DMS79 treated with DMSO at 0.1 percent for 48 hours (cell line): ENCODE measurements at regions not wholly inside any gene's neighbourhood (a gene's known extent, or its start where the extent isn't known, plus 50 kb on each side); places are given as distances from the start of the nearest gene placed in this dataset.
"Not testable (repeated sequence)": the region's sequence is repeated elsewhere in the genome, so short reads cannot be mapped to it uniquely, and the experiment has no call there.

Source experiments
- DNase-seq: peaks from one replicate; lab custom pipeline; 2025; lab: John Stamatoyannopoulos, UW

DNA sequence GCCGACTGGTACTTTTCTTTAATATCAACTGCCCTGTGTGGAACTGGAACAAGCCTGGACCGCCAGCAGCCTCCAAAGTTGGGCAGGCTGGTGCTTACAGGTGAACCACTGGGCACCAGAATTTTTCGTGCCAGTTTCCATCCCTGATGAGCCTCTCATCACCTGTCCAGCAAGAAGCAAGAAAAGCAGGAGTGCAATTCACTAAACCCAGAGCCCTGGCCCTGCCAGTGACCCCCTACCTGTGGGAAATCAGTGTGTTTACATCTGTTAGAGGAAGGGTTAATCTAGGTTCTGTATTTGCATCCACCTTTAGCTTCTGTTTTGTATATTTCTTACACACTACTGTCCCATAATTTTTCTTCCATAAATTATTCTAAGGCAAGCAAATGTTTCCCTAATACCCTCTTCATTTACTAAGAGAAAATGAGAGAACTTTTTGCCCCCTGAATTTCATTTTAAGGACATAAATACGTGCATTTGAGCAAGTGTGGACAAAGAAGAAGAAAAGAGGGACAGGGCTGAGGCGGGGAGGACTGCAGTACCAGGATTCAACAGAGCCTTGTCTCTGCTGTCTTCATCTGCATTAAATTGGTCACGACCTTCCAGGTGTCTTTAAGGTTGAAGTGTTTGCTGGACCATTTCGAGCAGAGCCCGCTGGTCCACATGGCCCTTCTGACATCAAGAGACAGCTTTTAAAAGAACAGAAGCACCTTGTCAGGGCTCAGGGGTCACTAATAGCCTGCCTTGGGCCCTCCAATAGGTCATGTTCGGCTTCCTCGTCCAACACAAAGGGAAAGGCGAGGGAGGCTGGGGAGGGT is 763.1 kb downstream of the BCL11A start:
- no peak for DNase-seq

DNA sequence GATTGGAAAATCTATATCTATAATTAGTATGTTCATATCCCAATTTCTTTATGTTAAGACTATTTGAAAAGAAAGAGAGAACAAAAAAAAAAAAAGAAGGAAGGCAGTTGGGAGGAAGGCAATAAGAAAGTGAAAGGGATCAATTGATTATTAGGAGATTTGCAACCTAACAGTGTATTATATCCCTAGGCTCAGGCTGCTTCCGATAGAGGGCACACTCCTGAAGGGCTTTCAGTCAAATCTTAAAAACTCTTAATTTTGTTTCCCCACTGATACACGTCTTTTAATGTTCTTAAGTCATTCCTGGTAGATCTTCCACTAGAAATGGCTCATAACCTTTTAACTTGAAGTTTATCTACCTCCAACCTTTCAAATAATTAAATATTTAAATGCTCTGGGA is 763.9 kb downstream of the BCL11A start:
- no peak for DNase-seq

DNA sequence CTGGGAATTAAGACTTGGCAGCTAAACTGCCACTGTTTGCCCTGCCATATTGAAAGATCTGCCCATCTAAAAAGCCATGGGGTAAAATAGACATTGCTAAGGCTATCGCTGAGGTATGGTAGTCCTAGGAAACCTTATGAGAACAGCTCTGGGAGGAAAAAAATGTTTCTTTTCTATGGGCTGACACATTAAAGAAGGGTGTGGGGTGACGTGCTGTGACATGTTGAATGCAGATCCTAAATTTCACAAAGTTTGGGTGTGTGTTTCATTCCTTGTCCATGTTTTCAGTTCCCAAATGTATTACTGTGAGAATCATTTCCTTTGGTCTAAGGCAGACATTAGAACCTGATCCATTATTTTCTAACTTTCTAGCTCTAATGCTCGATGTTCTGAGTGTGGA is 766.4 kb downstream of the BCL11A start:
- DNase-seq = no peak

DNA sequence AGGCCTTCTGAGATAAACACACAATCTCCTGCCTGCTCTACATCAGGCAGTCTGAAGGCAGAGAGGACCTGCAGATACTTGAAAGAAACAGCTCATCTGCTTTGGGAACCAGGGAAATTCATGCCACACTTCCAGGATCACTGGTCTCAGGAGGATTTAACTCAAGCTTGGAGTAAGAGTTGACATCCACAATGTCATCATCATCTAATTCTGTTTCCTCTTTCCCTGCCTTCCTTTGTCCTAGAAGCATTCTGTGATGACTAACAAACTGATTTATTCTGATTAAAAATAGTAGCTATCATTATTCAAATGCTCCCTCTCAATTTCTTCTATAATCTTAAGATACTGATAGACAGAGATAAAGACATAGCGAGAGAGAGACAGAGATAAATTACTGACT is 766.8 kb downstream of the BCL11A start:
- no peak for DNase-seq

DNA sequence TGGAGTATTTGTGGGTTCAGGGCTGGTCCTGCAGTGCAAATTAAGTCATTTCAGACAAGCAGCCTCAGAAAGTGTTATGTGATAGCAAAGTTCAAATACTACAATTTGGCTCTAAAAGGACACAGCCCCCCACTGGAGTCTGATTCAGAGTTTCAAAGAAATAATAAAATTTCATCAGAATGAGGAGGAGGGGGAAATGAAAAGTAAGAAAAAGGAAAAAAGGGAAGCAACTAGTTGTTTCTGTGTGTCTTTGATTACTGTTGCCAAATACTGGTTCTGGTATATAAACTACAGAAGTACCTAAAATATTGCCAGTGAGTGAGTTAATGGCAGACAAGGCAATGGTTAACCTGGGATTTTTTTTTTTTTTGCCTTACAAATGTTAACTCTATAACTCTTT is 773.9 kb downstream of the BCL11A start:
- DNase-seq = peak; percentile 14

DNA sequence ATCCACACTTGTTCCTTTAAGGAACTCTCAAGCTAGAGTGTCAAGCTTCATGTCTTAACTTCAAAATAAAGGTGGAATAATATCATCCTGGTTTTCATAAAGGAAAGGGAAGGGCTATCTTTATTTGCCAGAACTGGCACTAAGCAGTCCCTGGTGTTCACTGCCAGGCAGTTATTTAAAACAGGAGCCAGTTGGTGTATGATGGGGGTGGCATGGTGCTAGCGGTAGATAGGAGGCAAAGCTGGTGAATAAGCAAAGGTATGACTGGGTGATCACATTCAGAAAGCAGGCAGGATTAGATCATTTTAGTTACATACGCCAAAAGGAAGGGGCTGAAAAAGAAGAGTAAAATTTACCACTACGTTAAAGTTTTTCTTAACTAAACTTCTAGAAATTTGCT is 776.3 kb downstream of the BCL11A start:
- DNase-seq = no peak

DNA sequence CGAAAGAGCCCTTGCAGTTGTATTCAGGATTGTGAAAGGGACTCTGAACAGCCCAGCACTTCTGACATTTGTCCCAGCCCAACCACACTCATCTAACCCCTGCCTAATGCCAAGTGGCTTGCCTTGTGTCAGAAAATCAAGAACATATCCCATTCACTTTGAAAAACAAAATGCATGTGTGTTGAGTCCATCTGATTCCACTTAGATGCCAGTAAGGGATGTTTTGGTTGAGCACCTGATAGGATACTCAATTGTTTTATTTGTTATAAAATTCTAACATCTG is 776.8 kb downstream of the BCL11A start:
- DNase-seq = no peak

DNA sequence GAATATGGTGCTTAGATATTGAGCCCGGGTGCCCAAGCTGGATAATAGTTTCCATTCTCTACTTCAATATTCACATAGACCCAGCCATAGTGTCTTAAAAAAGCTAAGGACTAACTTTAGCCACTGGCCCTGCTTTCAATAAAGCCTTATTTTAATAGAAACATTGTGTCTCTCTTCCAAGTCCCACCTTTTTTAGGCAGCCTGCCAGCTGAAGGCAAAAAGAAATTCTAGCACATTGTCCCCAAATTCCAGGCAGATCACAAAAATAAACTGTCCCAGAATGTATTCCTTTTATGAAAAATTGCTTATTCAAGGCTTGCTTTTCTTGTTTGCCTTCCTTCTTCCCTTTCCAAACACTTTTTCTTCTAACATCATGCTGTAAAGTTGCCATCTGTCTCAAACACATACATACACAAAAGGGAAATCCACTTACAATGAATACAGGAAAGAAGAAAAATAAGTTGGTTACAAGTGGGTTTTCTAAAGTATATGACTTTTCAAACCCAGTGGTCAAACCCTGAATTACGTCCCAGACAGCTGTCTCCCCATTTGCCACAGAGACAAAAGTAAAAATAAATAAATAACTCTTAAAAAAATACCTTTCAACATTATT is 778.5 kb downstream of the BCL11A start:
- DNase-seq = no peak

DNA sequence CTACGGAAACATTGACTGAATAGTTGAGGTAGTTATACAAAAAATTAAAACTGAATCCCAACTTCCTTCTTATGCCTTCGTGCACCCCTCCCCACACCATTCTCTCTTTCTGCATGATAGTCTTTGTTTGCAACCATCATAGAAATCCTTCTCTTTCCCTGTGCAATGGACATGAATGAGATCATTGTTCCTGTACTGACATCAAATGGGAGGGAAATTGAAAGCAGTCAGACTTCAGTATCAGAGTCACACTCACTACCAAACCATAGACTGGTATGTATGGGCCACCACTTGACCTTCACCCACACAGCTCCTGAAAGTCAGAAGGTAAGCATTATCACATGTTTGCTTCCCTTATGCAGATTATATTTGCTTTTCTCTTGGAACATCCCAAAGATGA is 782.8 kb downstream of the BCL11A start:
- no peak for DNase-seq

DNA sequence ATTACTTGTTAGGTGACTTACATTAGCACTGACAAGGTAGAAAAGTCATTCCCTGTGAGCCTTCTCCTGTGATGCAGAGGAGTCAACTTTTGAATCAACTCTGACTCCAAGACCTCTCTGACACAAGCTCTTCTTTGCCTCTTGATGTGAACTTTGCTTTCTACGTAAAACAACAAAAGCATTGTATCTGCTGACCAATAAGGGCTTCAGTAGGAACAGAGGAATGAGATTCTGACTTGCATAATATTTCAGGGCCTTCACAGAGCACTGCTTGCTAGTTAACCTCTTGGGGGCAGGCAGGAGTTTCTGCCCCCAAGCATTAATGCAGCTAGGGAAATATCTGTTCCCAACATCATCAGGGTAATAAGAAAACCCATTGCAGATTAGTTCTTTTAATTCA is 791.5 kb downstream of the BCL11A start:
- no peak for DNase-seq

DNA sequence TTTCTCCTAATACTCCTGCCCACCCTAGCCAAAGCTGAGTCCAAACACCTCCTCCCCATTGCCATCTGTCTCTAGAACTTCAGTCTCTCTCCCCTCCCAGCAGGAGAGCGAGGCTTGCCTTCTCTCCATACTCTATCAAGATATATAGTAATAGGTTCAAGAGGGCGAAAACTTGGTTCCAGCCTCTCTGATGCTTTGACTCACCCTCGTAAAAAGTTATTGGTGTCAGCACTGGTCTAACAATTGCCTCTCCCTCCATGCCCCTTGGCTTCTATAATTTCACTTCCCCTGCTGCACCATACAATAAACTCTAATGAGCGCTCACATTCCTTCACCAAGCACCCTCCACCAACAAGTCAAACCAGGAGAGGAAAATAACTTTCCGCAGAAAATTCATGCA is 797.3 kb downstream of the BCL11A start:
- no peak for DNase-seq

DNA sequence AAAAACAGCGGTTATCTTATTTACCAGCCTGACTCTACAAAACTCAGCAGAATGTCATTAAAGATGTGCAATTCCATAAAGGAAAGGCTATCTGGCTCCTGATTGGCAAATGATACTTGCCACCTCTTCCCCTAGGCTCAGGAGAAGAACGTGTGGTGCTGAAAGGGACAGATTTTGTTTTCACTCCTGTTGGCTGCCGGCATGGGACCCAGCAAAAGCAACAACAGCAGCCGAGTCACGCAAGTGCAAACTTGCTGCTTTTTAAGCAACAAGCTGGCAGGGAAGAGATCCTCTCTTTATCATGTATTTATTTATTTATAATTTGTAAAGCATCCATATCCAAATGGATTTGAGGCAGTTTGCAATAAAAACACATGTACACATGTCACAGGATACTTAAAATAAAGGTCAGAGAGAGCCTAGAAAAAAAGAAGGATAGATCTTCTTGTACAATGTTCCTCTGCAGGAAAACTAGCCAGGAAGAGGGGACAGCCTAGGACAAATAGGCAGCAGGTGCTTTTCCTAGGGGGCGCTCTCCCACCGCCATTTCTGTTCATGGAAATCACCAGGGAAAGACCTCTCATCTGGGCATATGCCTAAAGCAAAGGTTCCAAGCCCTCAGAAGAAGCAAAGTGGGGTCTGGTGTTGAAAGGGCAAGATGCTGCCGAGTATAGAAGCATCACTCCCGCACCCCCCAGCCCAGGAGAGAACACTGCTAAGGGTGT is 799.3 kb downstream of the BCL11A start:
- DNase-seq = no peak

DNA sequence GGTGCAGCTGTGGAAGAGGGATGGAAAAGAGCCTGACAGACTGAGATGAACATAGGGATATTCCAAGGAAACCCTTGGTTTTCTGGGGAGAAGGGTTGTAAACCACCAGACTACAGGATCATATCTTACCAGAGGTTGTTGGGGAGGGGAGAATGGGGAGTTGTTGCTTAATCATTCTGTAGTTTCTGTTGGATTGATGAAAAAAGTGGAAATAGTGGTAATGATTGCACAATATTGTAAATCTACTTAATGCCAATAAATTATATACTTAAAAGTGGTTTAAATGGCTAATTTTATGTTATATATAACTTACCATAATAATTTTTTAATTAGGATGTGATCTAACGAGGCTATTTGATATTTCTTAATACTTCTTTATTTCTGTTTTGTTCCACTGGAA is 800.9 kb downstream of the BCL11A start:
- no peak for DNase-seq

DNA sequence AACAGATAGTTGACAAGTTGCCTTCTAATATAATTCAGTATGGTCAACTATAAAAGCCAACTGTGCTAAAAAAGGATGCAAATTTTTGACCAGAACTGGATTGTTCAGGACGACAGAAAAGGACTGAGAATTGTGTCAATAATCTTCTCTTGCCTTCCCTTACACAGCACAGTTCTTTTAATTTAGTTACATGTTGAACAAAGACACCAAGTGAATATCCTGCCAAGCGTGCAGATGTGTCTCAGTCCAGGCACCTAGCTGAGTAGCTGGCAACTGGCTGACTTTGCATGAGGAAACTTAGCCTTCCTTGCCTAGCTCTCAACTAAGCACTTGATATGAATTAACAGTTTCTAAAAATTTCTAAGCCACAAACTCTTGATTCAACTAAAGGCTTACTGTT is 801.4 kb downstream of the BCL11A start:
- no peak for DNase-seq

DNA sequence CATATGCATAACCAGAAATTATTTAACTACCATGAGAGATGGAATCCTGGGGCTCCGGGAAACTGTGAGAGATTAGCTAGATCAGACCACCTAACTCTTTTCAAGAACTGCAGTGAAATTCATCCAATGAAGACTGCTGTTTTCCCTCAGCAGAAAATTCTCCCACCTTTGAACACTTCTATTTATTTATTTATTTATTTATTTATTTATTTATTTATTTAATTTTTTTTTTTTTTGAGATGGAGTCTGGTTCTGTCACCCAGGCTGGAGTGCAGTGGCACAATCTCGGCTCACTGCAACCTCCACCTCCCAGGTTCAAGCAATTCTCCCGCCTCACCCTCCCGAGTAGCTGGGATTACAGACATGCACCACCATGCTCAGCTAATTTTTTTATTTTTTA is 802.2 kb downstream of the BCL11A start:
- DNase-seq = not testable (repeated sequence)

DNA sequence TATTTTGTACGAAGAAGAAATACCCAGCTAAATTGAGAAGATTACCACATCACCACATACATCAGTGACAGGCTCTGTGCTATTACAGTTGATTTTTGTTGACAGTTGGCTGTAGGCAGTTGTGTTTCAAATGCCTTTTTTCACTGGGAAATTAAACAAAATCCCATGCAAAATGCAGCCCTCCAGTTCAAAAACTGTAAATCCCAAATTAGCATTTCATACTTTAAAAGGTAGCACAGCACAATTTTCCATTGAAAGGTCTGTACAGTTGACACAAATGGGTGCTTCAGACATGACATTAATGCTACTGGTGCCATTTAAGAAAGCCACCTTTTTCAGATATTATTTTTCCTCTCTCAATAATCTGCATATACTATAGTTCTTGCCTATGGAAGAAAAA is 807.2 kb downstream of the BCL11A start:
- no peak for DNase-seq

DNA sequence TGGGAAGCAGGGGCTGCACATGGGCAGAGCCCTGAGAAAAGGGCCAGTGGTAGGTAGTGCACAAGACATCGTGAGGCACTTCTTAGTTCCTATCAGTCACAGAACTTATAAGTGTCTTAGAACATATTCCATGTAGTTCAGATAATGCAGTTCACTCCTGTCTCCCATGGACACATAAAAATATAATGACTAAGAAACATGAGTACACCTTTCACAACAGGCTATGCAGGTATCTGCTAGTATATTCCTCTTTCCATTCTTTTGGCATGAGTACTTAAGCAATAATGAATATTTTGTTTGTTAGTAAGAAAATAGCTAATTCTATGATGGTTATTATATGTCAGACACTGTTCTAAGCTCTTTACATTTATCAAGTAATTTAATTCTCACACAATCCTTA is 808.4 kb downstream of the BCL11A start:
- no peak for DNase-seq

DNA sequence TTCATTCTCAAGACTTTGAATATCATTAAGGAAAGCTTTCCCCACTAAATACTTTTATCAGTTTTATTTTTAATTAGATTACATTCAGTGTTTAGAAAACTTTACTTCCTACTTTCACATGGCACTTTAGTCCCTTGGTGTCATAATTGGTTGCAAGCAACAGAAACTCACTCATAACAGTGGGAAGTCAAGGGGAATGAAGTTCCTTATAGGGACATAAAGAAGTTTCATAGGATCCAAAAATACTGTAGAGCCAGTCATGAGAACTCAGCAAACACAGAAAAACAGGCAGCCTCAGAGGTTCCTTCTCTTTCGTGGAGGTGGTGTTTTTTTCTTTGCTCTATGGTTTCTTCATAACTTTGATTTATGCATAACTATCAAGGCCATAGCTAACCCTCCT is 809.0 kb downstream of the BCL11A start:
- DNase-seq = no peak

DNA sequence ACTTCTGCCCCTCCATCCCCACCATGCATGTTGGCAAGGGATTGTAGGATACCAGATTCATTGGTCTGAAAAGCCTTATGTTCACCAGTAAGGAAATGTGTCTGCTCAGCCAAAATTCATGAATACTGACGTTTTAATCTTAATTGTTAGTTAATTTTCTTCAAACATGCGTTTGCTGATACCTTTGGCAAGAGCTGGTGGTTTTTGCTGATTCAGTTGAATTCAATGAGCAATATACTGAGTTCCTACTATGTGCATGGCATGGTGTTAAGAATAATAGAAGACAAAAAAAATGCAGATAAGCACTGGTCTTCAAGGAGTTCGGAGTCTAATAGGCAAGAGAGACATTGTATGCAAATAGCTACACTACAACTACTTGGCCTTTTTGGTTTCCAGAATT is 811.6 kb downstream of the BCL11A start:
- DNase-seq = no peak

DNA sequence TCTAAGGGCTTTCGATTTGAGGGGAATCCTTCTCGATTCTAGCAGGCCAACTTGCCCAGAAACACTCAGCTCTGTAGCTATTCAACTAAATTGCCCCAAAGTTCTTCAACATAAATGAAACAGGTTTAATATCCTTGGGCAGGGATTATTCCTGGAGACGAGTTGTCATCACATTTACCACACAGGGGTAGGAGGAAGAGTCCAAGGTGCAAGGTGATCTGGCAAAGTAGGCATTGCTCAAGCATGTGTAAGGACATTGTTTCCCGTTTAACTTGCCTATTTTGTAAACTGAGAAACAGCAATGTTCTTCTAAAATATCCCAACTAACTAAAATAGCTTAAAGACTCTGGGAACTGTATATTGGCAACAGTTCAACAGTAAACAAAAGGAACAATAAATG is 814.3 kb downstream of the BCL11A start:
- DNase-seq = no peak

DNA sequence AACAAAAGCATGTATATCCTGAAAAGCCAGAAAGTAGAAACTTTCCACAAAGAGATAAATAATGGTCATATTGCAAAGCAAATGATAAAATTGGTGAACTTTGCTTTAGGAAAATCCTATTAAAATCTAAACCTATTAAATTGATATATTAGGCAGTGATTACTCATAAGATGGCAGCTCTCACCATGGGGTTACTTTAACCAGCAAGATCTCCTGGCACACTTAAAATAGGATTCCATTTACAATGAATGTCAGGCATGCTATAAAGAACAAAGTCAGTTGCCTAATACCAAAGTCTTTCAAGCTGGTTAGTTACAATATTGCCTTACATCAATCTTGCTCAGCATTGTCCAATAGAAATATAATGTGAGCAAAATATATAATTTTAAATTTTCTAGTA is 816.2 kb downstream of the BCL11A start:
- DNase-seq = no peak

DNA sequence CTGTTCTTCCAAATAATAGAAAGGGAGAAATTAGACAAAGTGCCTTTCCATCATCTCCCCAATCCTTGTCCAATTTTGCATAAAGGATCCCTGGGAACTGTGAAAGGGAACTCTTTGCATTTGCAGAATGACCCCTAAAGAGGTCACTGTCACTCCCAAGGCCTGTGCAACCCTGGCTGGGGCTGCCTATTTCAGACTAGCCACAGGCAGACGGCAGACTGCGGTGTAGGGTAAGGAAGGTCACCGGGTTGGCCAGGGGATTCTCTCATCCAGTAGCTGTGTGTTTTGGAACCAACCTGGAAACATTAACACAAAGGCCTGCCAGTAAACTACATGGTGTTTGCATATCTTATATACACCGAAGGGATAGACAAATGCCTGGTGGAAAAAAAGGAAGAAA is 818.7 kb downstream of the BCL11A start:
- no peak for DNase-seq

DNA sequence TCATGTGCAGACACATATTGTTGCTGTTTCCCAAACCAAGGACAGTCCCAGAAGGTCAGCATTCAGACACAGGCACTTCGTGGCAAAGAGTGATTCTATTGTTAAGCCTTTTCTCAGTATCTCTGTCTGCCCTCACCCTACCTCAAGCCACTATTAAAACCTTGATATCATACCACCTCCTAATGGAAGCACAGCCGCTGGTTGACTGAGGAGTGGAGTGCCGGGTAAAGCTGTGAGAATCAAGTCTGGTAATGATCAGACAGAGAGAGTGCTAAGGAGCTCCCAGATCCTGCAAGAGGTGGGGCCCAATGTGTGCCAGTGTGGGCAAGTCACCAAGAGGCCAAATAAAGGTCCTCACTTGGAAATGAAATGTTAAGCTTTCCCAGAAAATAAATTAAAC is 819.5 kb downstream of the BCL11A start:
- peak; percentile 13 for DNase-seq

DNA sequence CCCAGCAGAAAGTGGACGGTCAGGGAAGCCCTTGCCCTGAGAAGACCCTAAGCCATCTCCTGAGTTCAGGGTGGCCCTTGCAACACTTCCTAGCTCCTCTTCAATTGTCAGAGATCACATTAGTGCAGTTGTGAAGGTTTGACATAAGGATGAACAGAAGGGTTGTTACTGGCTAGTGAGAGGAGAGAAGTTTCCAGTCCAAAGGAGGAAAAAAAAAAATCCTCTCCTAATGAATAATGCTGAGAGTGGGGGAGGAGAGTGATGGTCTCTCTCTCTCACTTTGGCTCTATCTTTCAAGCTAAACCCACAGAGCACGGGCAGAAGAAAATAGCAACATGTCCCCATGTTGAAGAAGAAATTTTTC is 819.9 kb downstream of the BCL11A start:
- no peak for DNase-seq
